ENCODE measurements at regions not wholly inside any gene's neighbourhood (a gene's known extent, or its start where the extent isn't known, plus 50 kb on each side); places are given as distances from the start of the nearest gene placed in this dataset.

DNA sequence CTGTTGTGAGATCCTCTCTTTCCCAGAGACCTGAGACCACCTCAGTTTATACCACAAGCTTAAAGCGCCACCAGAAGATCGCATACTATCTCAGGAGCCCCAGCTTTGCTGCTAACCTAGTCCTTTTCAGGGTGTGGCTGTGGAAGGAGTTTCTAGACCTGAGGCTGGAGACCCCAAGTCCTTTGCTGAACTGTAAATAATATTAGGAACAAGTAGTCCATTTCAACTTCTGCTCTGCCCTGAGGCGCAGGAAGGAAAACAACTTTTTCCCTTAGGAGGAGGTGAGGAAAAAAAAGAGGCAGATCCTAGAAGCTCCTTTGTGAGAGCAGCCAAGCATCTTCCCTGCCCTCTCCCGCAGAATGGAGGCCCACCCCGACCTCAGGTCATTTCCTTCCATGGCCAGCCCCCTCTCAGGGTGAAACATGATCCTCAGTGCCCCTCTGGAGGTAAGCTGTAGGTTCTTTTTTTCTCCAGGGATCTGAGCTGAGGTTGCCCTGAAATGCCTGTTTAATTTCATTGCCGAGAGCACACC is 122.8 kb upstream of the LGALSL start:
- Histone ChIP-seq H3K27ac (no peak overlapping the region), H3K4me1 (peaks cover 9% of the 10 kb centered on the region), H3K4me3 (0 out of 2 replicates have a peak overlapping the region, but pooled peaks have one; percentile 4), H3K36me3 (no peaks in the 10 kb centered on the region), H3K9me3 (replicated peaks) (no peaks in the 10 kb centered on the region), H3K27me3 (no peaks in the 10 kb centered on the region)
- no peak for DNase-seq

DNA sequence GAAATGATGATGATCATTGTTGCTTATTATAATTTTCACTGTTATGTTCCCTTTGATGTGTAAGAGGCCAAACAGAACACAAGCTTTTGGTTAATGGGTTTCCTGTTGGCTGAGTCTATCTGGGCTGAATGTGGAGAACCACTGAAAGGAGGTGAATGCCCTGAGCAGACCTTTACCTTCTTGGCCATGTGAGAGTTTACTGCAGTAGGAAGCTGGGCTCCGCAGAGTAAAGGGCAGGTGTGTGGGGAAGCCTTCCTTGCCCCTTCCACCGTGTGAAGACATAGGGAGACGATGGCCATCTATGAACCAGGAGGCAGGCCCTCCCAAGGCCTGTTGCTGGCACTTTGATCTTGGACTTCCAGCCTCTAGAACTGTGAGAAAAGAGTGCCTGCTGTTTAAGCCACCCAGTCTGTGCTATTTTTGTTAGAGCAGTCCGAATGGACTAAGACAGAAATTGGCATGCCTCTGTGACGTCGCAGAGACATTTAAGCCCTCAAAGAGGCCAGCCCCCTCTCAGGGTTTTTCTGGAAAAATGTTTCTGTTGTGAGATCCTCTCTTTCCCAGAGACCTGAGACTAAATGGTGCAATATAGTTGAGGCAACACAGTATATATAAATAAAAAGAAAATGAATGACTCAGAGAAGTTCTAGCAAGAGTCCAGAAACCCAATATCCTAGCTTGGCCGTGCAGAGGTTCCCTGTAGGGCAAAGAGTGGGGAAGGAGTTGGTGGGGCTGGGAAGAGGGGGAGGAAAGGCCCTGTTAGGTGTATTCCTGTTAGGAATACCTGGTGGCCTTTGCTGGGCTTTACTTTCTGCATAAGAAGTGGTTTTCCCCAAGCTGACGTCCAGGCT is 121.9 kb upstream of the LGALSL start:
- H3K36me3 ChIP-seq: no peaks in the 10 kb centered on the region
- no peaks in the 10 kb centered on the region for H3K27me3 ChIP-seq
- H3K4me1 ChIP-seq: peaks cover 9% of the 10 kb centered on the region
- H3K9me3 ChIP-seq (replicated peaks): no peaks in the 10 kb centered on the region
- no peak overlapping the region for H3K27ac ChIP-seq
- H3K4me3 ChIP-seq: no peak overlapping the region
- DNase-seq: no peak

DNA sequence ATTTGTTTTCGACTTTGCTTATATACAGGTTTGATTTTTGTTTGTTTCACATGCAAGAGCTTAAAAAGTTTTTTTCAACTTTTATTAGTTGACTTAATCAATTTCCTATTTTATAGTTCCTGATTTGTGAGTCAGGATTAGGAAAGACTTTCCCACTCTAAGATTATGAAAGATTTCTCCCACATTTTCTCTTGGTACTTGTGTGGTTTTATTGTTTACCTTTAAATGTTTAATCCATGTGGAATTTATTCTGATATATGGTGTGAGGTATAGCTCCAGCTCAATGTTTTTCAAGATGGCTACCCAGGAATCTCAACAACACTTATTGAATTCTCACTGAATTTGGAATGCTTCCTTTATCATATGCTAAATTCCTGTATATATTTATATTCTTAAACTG is 117.8 kb upstream of the LGALSL start:
- Histone ChIP-seq H3K4me3 (no peak overlapping the region), H3K4me1 (no peaks in the 10 kb centered on the region), H3K27me3 (no peaks in the 10 kb centered on the region), H3K9me3 (replicated peaks) (no peaks in the 10 kb centered on the region), H3K36me3 (no peaks in the 10 kb centered on the region), H3K27ac (no peak overlapping the region)
- DNase-seq: no peak

DNA sequence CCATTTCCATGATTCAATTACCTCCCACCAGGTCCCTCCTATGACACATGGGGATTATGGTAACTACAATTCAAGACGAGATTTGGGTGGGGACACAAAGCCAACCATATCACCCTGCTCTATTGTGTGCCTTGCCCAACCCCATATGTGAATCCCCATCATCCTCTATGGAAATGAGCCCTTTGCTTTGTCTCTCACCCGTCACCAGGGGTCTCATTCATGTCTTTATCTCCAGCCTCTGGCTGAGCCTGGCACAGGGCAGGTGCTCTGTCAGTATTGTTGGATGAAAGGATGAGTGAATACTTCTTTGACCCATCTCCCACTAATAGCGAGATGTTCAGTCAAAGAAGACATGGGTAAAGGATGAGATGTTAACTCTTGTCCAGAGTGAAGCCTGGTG is 116.6 kb upstream of the LGALSL start:
- Histone ChIP-seq H3K27ac (no peak overlapping the region), H3K36me3 (no peaks in the 10 kb centered on the region), H3K27me3 (no peaks in the 10 kb centered on the region), H3K4me3 (no peak overlapping the region), H3K4me1 (no peaks in the 10 kb centered on the region), H3K9me3 (replicated peaks) (no peaks in the 10 kb centered on the region)
- no peak for DNase-seq

DNA sequence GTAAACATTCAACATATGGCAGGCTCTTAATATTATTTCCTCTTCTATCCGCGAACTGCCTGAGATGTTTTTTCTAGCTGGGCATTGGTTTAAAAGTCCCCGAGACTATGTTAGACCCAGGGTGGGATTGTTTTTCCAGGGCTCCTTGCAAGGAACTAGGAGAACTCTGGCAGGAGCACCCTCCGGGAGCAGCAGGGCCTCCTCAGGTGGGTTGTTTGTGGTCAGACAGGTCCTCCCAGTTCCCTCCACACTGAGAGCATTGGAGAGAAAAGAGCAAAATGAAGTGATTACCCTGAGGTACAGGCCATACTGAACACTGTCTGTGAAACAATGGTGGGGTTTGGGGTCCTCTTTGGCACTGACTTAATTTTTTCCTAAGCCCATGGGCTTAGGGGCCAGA is 115.9 kb upstream of the LGALSL start:
- Histone ChIP-seq H3K4me1 (no peaks in the 10 kb centered on the region), H3K9me3 (replicated peaks) (no peaks in the 10 kb centered on the region), H3K27me3 (no peaks in the 10 kb centered on the region), H3K27ac (no peak overlapping the region), H3K36me3 (no peaks in the 10 kb centered on the region), H3K4me3 (no peak overlapping the region)
- no peak for DNase-seq

DNA sequence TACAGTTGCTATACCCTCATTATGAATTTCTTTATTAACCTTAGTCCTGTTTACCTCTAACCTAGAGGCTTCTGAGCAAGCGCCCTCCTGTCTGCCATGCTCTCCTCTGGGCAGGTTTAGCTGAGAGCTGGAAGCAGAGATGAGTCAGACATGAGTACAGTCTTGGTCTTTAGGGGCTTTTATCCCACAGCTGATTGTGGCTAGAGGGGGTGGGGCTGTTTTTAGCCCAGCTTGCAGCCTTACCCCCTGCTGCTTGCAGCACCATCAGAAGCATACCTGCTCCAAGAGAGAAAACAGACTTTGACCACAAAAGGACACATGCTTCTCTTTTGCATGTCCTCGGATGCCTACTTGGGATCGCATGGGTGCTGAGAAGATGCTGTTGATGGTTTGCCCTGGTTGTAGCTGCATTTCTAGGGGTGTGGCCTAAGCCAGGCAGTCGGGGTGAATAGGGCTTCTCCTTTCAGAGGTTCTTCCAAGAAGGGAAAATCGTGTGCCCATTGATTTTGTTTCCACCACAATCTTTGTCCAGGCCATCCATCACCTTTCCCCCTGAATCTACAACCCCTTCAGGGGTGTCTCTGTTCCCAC is 115.0 kb upstream of the LGALSL start:
- no peaks in the 10 kb centered on the region for H3K36me3 ChIP-seq
- H3K4me3 ChIP-seq: no peak overlapping the region
- no peak overlapping the region for H3K27ac ChIP-seq
- peak; percentile 29 to 33 for DNase-seq
- H3K27me3 ChIP-seq: no peaks in the 10 kb centered on the region
- no peaks in the 10 kb centered on the region for H3K4me1 ChIP-seq
- no peaks in the 10 kb centered on the region for H3K9me3 ChIP-seq (replicated peaks)

DNA sequence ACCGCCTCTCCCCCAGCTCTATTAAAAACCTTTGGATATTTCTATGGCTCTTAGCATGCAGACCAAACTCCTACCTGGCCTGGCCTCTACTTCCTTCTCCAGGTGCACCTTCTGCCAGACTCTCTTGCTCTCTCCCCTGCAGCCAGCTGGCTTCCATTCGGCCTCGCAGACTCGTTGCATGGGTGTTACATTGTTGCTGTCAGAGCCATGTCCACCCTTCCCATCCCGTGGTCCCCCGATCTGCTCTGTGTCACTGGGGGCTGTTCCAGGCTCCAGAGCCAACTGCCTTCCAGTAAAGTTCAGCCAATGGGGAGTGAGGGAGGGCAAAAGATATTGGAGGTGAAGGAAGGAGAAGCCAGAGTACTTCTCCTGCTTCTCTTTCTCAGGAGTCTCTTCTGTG is 112.5 kb upstream of the LGALSL start:
- no peaks in the 10 kb centered on the region for H3K36me3 ChIP-seq
- H3K4me1 ChIP-seq: no peaks in the 10 kb centered on the region
- no peak for DNase-seq
- no peaks in the 10 kb centered on the region for H3K27me3 ChIP-seq
- no peak overlapping the region for H3K4me3 ChIP-seq
- no peaks in the 10 kb centered on the region for H3K9me3 ChIP-seq (replicated peaks)
- no peak overlapping the region for H3K27ac ChIP-seq

DNA sequence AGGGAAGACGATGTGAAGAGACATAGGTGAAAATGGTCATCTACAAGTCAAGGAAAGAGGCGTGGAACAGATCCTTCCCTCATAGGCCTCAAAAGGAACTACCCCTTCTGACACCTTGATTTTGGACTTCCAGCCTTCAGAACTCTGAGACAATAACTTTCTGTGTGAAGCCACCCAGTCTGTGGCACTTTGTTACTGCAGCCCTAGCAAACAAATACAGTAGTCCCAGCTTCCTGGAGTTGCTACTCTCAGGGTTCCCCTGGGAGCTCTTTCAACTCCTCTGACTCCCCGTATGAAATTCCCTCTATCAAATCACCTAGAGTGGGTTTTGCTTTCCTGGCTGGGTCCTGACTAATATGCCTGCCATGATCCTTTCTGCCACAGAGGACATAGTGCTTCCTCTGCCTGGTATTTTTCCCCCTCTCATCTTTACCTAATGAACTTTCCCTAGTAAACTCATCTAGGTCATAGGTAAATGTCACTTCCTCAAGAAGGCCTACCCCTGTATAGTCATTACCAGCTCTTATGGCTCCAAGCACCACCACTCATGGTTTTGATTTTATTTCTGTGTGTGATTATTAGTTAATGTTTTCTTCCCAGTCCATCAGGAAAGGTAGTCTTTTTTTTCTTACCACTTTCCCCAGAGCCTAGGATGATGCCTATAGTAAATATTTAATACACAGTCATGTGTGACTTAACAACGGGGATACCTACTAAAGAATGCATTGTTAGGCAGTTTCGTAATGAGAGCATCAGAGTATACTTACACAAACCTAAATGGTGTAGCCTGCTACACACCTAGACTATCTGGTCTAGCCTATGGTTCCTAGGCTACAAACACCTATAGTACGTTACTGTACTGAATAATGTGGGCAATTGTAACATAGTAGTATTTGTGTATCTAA is 111.5 kb upstream of the LGALSL start:
- DNase-seq: no peak
- H3K9me3 ChIP-seq (replicated peaks): no peaks in the 10 kb centered on the region
- H3K27me3 ChIP-seq: no peaks in the 10 kb centered on the region

DNA sequence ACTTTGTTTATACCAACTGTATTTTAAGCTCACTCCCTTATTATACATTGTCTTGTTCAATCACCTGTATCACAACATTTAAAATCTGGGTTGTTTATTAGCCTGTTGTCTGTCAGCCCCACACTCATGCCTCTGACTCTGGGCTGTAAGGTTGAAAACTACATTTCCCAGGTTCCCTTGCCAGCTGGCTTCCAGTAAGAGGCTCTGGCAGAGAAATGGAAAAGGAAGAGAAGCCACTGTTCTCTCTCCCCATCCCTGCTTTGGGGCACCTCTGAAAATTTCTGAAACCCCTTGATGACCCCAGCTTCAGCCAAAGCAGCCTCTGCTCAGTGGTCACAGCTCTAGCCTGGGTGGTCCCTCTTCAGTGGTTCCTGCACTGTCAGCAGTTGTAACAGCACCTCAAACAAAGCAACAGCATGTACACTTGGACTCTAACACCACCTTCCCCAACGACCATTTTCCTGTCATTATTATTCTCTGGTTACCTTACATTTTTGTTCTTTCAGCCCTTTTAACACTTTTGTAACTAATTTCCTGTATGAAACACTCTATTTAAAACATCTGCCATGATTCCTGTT is 108.9 kb upstream of the LGALSL start:
- no peak overlapping the region for H3K27ac ChIP-seq

More for the DNA sequence above, 111.5 kb upstream of the LGALSL start:
- Histone ChIP-seq H3K36me3 (no peaks in the 10 kb centered on the region), H3K4me3 (no peak overlapping the region), H3K4me1 (no peaks in the 10 kb centered on the region), H3K27ac (no peak overlapping the region)

DNA sequence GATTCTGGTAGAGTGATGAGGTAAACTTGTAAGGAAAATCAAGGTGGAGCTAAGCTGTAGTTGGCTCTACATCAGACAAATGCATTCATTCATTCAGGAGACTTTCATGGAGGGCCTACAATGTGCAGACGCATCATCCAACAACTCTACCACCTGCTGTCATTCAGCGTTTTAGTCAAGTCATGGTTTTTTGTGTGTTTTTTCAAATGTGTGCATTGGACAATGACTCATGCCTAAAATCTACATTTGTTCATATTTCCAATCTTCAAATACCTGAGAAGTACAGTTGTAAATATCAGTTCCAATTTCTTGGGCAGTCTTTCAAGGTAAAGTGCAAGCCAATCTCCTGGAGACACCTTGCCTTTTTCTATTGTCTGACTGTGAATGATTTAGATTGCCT is 108.0 kb upstream of the LGALSL start:
- no peak overlapping the region for H3K27ac ChIP-seq
- no peak overlapping the region for H3K4me3 ChIP-seq
- H3K9me3 ChIP-seq (replicated peaks): no peaks in the 10 kb centered on the region
- H3K36me3 ChIP-seq: no peaks in the 10 kb centered on the region
- H3K4me1 ChIP-seq: no peaks in the 10 kb centered on the region
- no peak for DNase-seq
- no peaks in the 10 kb centered on the region for H3K27me3 ChIP-seq

More for the DNA sequence above, 108.9 kb upstream of the LGALSL start:
- no peak for DNase-seq
- Histone ChIP-seq H3K4me3 (no peak overlapping the region), H3K4me1 (no peaks in the 10 kb centered on the region), H3K36me3 (no peaks in the 10 kb centered on the region), H3K9me3 (replicated peaks) (no peaks in the 10 kb centered on the region), H3K27me3 (no peaks in the 10 kb centered on the region)

DNA sequence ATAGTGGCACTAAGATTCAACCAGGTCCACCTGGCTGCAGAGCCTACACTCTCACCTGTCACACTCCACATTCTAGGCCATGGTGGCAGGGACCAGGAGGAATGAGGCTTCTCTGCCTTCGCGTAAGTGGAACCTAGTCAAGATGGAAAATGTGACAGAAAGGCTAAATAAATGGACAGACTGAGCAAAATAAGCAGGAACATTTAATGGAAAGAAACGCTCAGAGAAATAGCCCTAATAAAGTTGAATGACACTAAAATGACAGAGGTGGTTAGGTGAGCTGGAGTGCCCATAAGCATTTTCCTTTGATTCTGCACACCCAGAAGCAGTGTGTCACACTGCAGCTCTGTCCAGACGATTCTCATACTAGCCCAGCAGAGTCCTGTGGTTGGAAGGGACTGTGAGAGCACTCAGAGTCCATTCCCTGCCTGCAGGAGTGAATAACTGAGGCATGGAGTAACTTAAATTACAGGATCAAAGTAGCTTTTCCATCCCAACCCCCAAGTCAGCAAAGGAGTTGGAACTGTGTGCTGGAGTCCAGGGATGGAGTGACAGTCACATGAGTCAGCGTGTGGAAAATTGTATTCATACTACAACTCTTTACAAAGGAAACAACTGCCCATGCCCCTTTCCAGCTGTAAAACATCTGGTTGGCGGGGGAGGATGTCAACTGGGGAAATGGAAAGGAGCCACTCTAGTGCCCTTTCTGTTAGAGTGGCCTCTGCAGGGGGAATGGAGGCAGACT is 105.4 kb upstream of the LGALSL start:
- H3K4me3 ChIP-seq: no peak overlapping the region
- H3K36me3 ChIP-seq: no peaks in the 10 kb centered on the region
- H3K4me1 ChIP-seq: no peaks in the 10 kb centered on the region
- H3K9me3 ChIP-seq (replicated peaks): no peaks in the 10 kb centered on the region
- H3K27me3 ChIP-seq: no peaks in the 10 kb centered on the region
- H3K27ac ChIP-seq: no peak overlapping the region
- no peak for DNase-seq

DNA sequence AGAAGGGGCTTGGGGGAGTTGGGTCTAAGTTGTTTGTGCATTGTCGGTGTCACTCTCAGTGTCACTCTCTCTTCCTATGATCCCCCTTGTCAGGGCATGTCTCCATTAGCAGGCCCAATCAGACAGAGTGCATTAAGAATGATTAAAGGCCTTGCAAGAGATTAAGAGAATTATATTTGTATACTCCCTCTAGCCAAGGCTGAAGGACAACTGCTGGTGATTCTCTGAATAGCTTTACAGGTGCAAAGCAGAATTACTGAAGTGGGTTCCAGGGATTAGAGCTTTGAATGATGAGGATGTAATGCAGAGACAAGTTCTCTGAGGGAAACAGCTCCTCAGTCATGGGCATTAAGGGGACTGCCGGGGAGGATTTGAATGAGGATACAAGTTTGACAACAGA is 104.8 kb upstream of the LGALSL start:
- H3K4me3 ChIP-seq: no peak overlapping the region
- H3K4me1 ChIP-seq: no peaks in the 10 kb centered on the region
- no peaks in the 10 kb centered on the region for H3K9me3 ChIP-seq (replicated peaks)
- H3K27me3 ChIP-seq: no peaks in the 10 kb centered on the region
- no peak for DNase-seq
- no peaks in the 10 kb centered on the region for H3K36me3 ChIP-seq
- H3K27ac ChIP-seq: no peak overlapping the region

DNA sequence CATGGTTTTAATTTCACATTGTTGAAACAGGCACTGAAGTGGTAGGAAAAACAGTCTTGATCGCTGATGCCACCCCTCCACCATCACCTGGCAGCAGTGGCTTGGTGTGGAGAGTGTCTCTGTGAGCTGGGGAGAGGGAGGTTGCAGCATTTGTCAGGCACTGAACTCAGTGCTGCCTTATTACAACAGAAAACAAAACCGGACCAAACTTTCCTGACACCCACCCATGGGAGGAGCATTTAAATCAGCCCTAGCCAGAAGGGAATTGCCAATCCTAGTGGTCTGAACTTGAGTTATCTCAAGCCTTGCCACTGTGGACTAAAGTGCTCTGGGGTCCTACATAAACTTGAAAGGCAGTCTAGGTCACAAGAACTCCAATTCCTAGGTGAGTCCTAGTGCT is 103.0 kb upstream of the LGALSL start:
- H3K4me1 ChIP-seq: peaks cover 11% of the 10 kb centered on the region
- H3K27ac ChIP-seq: no peak overlapping the region
- no peaks in the 10 kb centered on the region for H3K36me3 ChIP-seq
- no peak overlapping the region for H3K4me3 ChIP-seq
- H3K27me3 ChIP-seq: no peaks in the 10 kb centered on the region
- H3K9me3 ChIP-seq (replicated peaks): no peaks in the 10 kb centered on the region
- no peak for DNase-seq

DNA sequence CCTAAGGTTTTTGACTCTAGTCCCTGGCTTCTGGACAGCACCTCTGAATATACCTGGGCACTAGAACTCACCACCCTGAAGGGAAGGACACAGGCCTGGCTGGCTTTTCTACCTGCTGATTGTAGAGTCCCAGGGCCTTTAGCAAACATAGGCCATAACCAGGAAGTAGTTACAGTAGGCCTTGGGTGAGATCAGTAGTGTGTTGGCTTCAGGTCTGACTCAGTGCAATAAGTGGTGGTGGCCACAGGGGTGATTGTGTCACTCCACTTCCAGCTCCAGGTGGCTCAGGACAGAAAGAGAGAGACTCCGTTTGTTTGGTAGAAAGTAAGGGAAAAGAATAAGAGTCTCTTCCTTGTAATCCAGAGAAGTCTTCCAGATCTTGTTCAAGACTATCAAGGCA is 101.7 kb upstream of the LGALSL start:
- H3K36me3 ChIP-seq: no peaks in the 10 kb centered on the region
- H3K9me3 ChIP-seq (replicated peaks): no peaks in the 10 kb centered on the region
- H3K4me1 ChIP-seq: peaks cover 13% of the 10 kb centered on the region
- no peaks in the 10 kb centered on the region for H3K27me3 ChIP-seq
- no peak overlapping the region for H3K27ac ChIP-seq
- no peak for DNase-seq
- no peak overlapping the region for H3K4me3 ChIP-seq
